ENCODE measurements at regions not wholly inside any gene's neighbourhood (a gene's known extent, or its start where the extent isn't known, plus 50 kb on each side); places are given as distances from the start of the nearest gene placed in this dataset.

DNA sequence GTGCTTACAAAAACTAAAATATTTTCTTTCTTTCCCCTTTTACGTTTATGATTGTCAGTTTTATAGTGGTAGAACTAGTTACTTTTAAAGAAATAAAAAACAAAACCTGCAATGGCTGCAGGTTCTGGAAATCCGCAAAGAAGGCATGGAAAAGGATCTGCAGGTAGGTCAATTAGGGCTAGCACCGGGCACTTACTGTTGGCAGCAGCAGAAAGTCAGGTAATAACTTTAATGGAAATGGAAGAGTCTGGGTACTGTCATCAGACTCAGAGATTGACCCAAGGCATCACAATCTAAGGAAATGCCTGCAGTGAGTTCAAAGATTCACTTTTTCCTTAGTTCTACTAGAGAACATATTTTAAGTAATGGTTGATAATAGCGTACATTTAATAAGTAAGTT lies 1136.3 kb upstream of the B3GALT2 start:
- ATAC-seq = peak; percentile 29; the same call in 2 of the 3 replicates
- no peak for TF ChIP-seq CREB5 (CRISPR knock-in tag; IDR thresholded peaks at IDR 0.05; ENCODE audit: low read depth)
- no peak for TF ChIP-seq ZNF70 (CRISPR knock-in tag; IDR thresholded peaks at IDR 0.05)
- no peak for TF ChIP-seq BACH2 (CRISPR knock-in tag; IDR thresholded peaks at IDR 0.05; ENCODE audit: borderline replicate concordance)
- TF ChIP-seq RARB (CRISPR knock-in tag; IDR thresholded peaks at IDR 0.05) = no peak
- no peak for TF ChIP-seq PATZ1 (CRISPR knock-in tag; IDR thresholded peaks at IDR 0.05; ENCODE audit: borderline replicate concordance)
- TF ChIP-seq GLIS3 (CRISPR knock-in tag; IDR thresholded peaks at IDR 0.05) = no peak
- TF ChIP-seq TSHZ2 (CRISPR knock-in tag; IDR thresholded peaks at IDR 0.05) = no peak

GRCh38 chr1:194318790-194319280 lies 1132.4 kb upstream of the B3GALT2 start:
- no peak for TF ChIP-seq POU6F1 (CRISPR knock-in tag; IDR thresholded peaks at IDR 0.05; ENCODE audit: borderline replicate concordance, low read depth)
- TF ChIP-seq CSDC2 (CRISPR knock-in tag; IDR thresholded peaks at IDR 0.05) = no peak
- TF ChIP-seq ZC3H10 (CRISPR knock-in tag; IDR thresholded peaks at IDR 0.05) = peak; percentile 97
- peak; percentile 31; the same call in 1 of the 3 replicates for ATAC-seq

GRCh38 chr1:194309697-194310096 lies 1123.3 kb upstream of the B3GALT2 start:
- ATAC-seq = peak; percentile 37
- TF ChIP-seq CSRNP3 (CRISPR knock-in tag; IDR thresholded peaks at IDR 0.05) = no peak
- TF ChIP-seq OSR1 (CRISPR knock-in tag; IDR thresholded peaks at IDR 0.05) = no peak

- ATAC-seq = peak; percentile 24; the same call in 1 of the 3 replicates
- no peak for TF ChIP-seq TOX (CRISPR knock-in tag; IDR thresholded peaks at IDR 0.05; ENCODE audit: borderline replicate concordance)
- no peak for TF ChIP-seq ESRRG (CRISPR knock-in tag; IDR thresholded peaks at IDR 0.05)
Observed at GRCh38 chr1:194309269-194309668, 1122.9 kb upstream of the B3GALT2 start.

DNA sequence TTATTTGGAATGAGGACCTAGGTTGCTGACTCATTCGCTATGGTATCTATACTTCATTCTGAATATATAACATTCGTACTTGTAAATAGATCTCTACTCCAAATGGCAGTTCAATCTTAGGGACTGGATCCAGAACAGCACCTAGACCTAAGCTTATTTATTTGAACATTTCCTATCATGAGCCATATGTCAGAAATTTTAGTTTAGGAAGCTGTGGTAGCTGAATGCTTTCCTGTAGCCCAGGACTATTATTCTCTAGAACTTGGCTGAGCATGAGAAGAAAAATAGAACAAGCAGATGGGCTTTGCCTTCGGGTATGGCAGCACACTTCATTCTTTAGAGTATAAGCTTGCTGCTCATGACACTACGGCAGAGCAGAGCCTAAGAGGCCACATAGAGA lies 1114.4 kb upstream of the B3GALT2 start:
- TF ChIP-seq ISL1 (CRISPR knock-in tag; IDR thresholded peaks at IDR 0.05) (no peak), POU6F1 (CRISPR knock-in tag; IDR thresholded peaks at IDR 0.05; ENCODE audit: borderline replicate concordance, low read depth) (no peak), TSHZ2 (CRISPR knock-in tag; IDR thresholded peaks at IDR 0.05) (no peak), PATZ1 (CRISPR knock-in tag; IDR thresholded peaks at IDR 0.05; ENCODE audit: borderline replicate concordance) (no peak), ARNTL (CRISPR knock-in tag; IDR thresholded peaks at IDR 0.05; ENCODE audit: borderline replicate concordance, low read depth) (no peak), PPARA (CRISPR knock-in tag; IDR thresholded peaks at IDR 0.05; ENCODE audit: borderline replicate concordance) (no peak), CSDC2 (CRISPR knock-in tag; IDR thresholded peaks at IDR 0.05) (no peak)
- ATAC-seq = peak; percentile 16; the same call in 2 of the 3 replicates
